GM13976 (cell line): ENCODE measurements at regions not wholly inside any gene's neighbourhood (a gene's known extent, or its start where the extent isn't known, plus 50 kb on each side); places are given as distances from the start of the nearest gene placed in this dataset.

Experiments used
- DNase-seq: peaks from one replicate; pipeline ENCODE4 v3.0.0; 2012; ENCODE audit warnings: low spot score
- in situ Hi-C: fragments of 300-500 bp; cut with MboI; formaldehyde crosslinking; loops from one replicate; pipeline ENCODE4 v1.12.0; 2022; ENCODE audit warnings: low sequenced_read_pairs, mixed read lengths, inconsistent platforms; ENCODE audit not compliant: unreplicated experiment
- TF ChIP-seq, protein P1 (sequence below): IDR thresholded peaks from 2 replicates; pipeline ENCODE4 v1.5.1; 2012; ENCODE audit warnings: borderline replicate concordance, mild to moderate bottlenecking; ENCODE audit not compliant: insufficient read depth; ENCODE audit errors: extremely low read depth, missing control alignments, control extremely low read depth

DNA sequence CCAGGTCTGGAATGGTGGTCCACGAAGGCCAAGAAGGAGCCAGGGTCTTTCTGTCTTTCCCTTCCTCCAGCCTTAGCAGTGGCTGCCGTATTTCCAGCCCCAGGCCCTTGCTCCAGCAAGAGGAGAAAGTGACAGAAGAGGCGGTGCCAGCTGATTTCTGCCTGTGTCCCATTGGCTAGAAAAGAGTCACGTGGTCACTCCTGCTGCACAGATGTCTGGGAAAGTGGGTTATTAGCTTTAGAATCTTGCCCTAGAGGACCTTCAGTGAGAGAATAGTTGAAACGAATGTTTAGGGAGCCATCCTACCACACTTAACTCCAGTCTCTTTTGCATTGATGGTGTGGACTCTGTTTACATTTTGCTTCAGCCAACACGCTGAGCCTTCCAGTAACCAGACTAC lies 99.3 kb upstream of the BCOR start:
- DNase-seq = no peak
- TF ChIP-seq, protein P1, sequence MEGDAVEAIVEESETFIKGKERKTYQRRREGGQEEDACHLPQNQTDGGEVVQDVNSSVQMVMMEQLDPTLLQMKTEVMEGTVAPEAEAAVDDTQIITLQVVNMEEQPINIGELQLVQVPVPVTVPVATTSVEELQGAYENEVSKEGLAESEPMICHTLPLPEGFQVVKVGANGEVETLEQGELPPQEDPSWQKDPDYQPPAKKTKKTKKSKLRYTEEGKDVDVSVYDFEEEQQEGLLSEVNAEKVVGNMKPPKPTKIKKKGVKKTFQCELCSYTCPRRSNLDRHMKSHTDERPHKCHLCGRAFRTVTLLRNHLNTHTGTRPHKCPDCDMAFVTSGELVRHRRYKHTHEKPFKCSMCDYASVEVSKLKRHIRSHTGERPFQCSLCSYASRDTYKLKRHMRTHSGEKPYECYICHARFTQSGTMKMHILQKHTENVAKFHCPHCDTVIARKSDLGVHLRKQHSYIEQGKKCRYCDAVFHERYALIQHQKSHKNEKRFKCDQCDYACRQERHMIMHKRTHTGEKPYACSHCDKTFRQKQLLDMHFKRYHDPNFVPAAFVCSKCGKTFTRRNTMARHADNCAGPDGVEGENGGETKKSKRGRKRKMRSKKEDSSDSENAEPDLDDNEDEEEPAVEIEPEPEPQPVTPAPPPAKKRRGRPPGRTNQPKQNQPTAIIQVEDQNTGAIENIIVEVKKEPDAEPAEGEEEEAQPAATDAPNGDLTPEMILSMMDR = no peak
- in situ Hi-C loops = no loop called here

GRCh38 chrX:40195368-40195767 lies 97.6 kb upstream of the BCOR start:
- TF ChIP-seq, protein P1 = no peak
- no peak for DNase-seq
- in situ Hi-C loops = no loop called here

- in situ Hi-C loops = no loop called here
- DNase-seq = no peak
- TF ChIP-seq, protein P1 = no peak
Measured at GRCh38 chrX:40192196-40192595, 94.4 kb upstream of the BCOR start.

DNA sequence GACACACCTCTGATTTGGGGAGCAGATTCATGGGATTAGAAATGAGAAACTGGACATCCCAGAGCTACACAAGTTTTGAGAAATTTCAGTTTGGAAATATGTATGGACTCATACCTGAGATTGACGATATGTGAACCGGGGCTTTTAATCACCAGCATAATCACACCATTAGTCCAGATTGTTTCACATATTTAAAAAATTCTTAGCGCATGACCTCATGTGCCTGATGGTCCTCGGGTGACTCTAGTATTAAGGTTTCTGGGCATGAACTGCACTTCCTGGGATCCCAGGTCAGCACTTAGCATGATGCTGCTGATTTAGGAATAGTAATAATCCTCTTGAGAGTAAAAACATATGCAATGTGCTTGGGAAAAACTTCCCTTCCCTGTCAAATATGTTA lies 91.9 kb upstream of the BCOR start:
- DNase-seq = no peak
- in situ Hi-C loops = no loop called here
- TF ChIP-seq, protein P1 = no peak

DNA sequence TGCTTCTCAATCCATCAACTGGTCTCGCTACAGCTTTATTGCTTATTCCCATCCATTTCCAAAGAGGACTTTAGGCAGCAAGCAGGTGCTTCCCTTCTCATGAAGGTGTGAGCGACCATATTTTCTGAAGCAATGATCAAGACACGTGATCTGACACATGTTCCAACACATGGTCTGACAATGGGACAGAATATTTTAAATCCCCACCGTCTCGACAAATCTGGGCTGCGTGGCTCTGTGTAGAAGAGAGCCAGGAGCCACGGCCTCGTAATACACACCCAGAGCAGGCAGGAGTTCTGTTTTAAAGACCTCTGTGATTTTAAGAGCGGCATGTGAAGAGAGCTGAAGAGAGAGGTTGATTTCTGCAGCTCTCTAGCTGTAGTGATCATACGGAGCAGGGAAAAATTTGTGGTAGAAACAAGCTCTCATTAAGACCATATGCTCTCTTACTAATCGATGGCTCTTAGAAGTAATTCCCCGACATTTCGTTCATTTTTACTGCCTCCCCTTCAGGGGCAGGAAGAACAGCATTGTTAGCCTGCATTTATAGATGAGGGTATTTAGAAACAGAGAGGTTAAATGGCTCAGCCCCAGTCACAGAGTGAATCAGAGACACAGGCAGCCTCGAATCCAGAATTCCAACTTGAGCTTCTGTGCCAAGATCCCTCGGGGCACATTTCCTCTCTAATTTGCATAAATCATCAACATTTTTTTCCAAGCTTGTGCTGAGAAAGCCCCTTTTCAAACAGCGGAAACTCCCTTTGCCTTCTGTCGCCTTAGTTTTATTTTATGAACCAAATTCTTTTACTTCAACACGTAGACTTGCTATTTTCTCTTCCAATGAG lies 91.0 kb upstream of the BCOR start:
- TF ChIP-seq, protein P1 = no peak
- in situ Hi-C loops = no loop called here
- no peak for DNase-seq

- TF ChIP-seq, protein P1 = no peak
- in situ Hi-C loops = no loop called here
Measured at GRCh38 chrX:40184968-40185367, 87.2 kb upstream of the BCOR start.

GRCh38 chrX:40182615-40183014 lies 84.9 kb upstream of the BCOR start:
- in situ Hi-C loops = no loop called here
- DNase-seq = no peak
- TF ChIP-seq, protein P1 = no peak

More at GRCh38 chrX:40184968-40185367, 87.2 kb upstream of the BCOR start:
- no peak for DNase-seq
